ENCODE measurements at regions not wholly inside any gene's neighbourhood (a gene's known extent, or its start where the extent isn't known, plus 50 kb on each side); places are given as distances from the start of the nearest gene placed in this dataset.

DNA sequence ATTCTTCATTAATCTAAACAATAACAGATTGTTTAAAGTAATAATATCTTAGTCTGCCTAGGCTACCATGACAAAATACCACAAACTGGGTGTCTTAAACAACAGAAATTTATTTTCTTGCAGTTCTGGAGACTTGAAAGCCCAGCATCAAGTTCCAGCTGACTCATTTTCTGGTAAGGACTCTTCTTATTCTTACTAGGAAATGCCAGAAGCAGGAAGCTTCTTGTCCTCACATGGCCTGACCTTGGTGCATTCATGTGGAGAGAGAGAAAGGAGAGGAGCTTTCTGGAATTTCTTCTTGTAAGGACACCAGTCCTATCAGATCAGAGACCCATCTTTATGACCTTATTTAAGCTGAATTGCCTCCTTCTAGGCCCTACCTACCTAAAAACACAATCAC lies 110.5 kb downstream of the ANKRD60 start:
- ATAC-seq = no peak
- H3K27ac ChIP-seq (ENCODE audit: low read depth) = no peak overlapping the region
- Mint-ChIP-seq H3K27ac (no peak overlapping the region), H3K4me1 (no peaks in the 10 kb centered on the region), H3K9me3 (no peaks in the 10 kb centered on the region), H3K27me3 (ENCODE audit: insufficient read depth, low read depth, poor library complexity) (peaks cover 2% of the 10 kb centered on the region), H3K36me3 (ENCODE audit: low read depth) (no peaks in the 10 kb centered on the region), H3K4me3 (no peak overlapping the region)
- H3K4me3 ChIP-seq = no peak overlapping the region
- TF ChIP-seq STAT1 (IDR thresholded peaks at IDR 0.05; ENCODE audit: unreplicated experiment) (no peak), EZH2phosphoT487 (IDR thresholded peaks at IDR 0.05; ENCODE audit: unreplicated experiment) (no peak), POLR2AphosphoS5 (IDR thresholded peaks at IDR 0.05; ENCODE audit: low read depth) (no peak), CREB1 (CRISPR knock-in tag; IDR thresholded peaks at IDR 0.05; ENCODE audit: low read depth) (no peak), EZH2 (IDR thresholded peaks at IDR 0.05; ENCODE audit: low read depth, unreplicated experiment) (no peak), NANOG (IDR thresholded peaks at IDR 0.05; ENCODE audit: borderline replicate concordance) (no peak), ZNF331 (CRISPR knock-in tag; IDR thresholded peaks at IDR 0.05; ENCODE audit: low read depth) (no peak), ZNF114 (CRISPR knock-in tag; IDR thresholded peaks at IDR 0.05) (no peak), JUNB (IDR thresholded peaks at IDR 0.05; ENCODE audit: unreplicated experiment) (no peak)
- TF ChIP-seq, protein P1, sequence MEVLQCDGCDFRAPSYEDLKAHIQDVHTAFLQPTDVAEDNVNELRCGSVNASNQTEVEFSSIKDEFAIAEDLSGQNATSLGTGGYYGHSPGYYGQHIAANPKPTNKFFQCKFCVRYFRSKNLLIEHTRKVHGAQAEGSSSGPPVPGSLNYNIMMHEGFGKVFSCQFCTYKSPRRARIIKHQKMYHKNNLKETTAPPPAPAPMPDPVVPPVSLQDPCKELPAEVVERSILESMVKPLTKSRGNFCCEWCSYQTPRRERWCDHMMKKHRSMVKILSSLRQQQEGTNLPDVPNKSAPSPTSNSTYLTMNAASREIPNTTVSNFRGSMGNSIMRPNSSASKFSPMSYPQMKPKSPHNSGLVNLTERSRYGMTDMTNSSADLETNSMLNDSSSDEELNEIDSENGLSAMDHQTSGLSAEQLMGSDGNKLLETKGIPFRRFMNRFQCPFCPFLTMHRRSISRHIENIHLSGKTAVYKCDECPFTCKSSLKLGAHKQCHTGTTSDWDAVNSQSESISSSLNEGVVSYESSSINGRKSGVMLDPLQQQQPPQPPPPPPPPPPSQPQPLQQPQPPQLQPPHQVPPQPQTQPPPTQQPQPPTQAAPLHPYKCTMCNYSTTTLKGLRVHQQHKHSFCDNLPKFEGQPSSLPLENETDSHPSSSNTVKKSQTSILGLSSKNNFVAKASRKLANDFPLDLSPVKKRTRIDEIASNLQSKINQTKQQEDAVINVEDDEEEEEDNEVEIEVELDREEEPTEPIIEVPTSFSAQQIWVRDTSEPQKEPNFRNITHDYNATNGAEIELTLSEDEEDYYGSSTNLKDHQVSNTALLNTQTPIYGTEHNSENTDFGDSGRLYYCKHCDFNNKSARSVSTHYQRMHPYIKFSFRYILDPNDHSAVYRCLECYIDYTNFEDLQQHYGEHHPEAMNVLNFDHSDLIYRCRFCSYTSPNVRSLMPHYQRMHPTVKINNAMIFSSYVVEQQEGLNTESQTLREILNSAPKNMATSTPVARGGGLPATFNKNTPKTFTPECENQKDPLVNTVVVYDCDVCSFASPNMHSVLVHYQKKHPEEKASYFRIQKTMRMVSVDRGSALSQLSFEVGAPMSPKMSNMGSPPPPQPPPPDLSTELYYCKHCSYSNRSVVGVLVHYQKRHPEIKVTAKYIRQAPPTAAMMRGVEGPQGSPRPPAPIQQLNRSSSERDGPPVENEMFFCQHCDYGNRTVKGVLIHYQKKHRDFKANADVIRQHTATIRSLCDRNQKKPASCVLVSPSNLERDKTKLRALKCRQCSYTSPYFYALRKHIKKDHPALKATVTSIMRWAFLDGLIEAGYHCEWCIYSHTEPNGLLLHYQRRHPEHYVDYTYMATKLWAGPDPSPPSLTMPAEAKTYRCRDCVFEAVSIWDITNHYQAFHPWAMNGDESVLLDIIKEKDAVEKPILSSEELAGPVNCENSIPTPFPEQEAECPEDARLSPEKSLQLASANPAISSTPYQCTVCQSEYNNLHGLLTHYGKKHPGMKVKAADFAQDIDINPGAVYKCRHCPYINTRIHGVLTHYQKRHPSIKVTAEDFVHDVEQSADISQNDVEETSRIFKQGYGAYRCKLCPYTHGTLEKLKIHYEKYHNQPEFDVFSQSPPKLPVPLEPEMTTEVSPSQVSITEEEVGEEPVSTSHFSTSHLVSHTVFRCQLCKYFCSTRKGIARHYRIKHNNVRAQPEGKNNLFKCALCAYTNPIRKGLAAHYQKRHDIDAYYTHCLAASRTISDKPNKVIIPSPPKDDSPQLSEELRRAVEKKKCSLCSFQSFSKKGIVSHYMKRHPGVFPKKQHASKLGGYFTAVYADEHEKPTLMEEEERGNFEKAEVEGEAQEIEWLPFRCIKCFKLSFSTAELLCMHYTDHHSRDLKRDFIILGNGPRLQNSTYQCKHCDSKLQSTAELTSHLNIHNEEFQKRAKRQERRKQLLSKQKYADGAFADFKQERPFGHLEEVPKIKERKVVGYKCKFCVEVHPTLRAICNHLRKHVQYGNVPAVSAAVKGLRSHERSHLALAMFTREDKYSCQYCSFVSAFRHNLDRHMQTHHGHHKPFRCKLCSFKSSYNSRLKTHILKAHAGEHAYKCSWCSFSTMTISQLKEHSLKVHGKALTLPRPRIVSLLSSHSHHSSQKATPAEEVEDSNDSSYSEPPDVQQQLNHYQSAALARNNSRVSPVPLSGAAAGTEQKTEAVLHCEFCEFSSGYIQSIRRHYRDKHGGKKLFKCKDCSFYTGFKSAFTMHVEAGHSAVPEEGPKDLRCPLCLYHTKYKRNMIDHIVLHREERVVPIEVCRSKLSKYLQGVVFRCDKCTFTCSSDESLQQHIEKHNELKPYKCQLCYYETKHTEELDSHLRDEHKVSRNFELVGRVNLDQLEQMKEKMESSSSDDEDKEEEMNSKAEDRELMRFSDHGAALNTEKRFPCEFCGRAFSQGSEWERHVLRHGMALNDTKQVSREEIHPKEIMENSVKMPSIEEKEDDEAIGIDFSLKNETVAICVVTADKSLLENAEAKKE (CRISPR knock-in tag; IDR thresholded peaks at IDR 0.05) = no peak
- TF ChIP-seq, protein P2, sequence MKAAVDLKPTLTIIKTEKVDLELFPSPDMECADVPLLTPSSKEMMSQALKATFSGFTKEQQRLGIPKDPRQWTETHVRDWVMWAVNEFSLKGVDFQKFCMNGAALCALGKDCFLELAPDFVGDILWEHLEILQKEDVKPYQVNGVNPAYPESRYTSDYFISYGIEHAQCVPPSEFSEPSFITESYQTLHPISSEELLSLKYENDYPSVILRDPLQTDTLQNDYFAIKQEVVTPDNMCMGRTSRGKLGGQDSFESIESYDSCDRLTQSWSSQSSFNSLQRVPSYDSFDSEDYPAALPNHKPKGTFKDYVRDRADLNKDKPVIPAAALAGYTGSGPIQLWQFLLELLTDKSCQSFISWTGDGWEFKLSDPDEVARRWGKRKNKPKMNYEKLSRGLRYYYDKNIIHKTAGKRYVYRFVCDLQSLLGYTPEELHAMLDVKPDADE (IDR thresholded peaks at IDR 0.05) = no peak
- TF ChIP-seq, protein P3, sequence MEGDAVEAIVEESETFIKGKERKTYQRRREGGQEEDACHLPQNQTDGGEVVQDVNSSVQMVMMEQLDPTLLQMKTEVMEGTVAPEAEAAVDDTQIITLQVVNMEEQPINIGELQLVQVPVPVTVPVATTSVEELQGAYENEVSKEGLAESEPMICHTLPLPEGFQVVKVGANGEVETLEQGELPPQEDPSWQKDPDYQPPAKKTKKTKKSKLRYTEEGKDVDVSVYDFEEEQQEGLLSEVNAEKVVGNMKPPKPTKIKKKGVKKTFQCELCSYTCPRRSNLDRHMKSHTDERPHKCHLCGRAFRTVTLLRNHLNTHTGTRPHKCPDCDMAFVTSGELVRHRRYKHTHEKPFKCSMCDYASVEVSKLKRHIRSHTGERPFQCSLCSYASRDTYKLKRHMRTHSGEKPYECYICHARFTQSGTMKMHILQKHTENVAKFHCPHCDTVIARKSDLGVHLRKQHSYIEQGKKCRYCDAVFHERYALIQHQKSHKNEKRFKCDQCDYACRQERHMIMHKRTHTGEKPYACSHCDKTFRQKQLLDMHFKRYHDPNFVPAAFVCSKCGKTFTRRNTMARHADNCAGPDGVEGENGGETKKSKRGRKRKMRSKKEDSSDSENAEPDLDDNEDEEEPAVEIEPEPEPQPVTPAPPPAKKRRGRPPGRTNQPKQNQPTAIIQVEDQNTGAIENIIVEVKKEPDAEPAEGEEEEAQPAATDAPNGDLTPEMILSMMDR (conservative IDR thresholded peaks at IDR 0.05; ENCODE audit: low read depth in 2 of 2) = no peak
- TF ChIP-seq, protein P4, sequence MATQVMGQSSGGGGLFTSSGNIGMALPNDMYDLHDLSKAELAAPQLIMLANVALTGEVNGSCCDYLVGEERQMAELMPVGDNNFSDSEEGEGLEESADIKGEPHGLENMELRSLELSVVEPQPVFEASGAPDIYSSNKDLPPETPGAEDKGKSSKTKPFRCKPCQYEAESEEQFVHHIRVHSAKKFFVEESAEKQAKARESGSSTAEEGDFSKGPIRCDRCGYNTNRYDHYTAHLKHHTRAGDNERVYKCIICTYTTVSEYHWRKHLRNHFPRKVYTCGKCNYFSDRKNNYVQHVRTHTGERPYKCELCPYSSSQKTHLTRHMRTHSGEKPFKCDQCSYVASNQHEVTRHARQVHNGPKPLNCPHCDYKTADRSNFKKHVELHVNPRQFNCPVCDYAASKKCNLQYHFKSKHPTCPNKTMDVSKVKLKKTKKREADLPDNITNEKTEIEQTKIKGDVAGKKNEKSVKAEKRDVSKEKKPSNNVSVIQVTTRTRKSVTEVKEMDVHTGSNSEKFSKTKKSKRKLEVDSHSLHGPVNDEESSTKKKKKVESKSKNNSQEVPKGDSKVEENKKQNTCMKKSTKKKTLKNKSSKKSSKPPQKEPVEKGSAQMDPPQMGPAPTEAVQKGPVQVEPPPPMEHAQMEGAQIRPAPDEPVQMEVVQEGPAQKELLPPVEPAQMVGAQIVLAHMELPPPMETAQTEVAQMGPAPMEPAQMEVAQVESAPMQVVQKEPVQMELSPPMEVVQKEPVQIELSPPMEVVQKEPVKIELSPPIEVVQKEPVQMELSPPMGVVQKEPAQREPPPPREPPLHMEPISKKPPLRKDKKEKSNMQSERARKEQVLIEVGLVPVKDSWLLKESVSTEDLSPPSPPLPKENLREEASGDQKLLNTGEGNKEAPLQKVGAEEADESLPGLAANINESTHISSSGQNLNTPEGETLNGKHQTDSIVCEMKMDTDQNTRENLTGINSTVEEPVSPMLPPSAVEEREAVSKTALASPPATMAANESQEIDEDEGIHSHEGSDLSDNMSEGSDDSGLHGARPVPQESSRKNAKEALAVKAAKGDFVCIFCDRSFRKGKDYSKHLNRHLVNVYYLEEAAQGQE (IDR thresholded peaks at IDR 0.05; ENCODE audit: unreplicated experiment) = no peak
- no peak overlapping the region for H3K4me2 ChIP-seq
- no peaks in the 10 kb centered on the region for H3K4me1 ChIP-seq (ENCODE audit: insufficient read depth)
- no peaks in the 10 kb centered on the region for H3K79me2 ChIP-seq (replicated peaks; ENCODE audit: insufficient read depth)
- H2AFZ ChIP-seq = no peak overlapping the region
- H3F3A ChIP-seq (replicated peaks; ENCODE audit: low read depth) = no peaks in the 10 kb centered on the region
- H3K9me2 ChIP-seq (ENCODE audit: insufficient read depth) = no peaks in the 10 kb centered on the region
- H4K20me1 ChIP-seq (replicated peaks; ENCODE audit: insufficient read depth) = no peaks in the 10 kb centered on the region
- no peaks in the 10 kb centered on the region for H3K27me3 ChIP-seq (ENCODE audit: insufficient read depth)
- DNase-seq (ENCODE audit: low spot score) = no peak
- no peaks in the 10 kb centered on the region for H3K36me3 ChIP-seq (ENCODE audit: insufficient read depth)
